ENCODE measurements at regions not wholly inside any gene's neighbourhood (a gene's known extent, or its start where the extent isn't known, plus 50 kb on each side); places are given as distances from the start of the nearest gene placed in this dataset.
"Not testable (repeated sequence)": the region's sequence is repeated elsewhere in the genome, so short reads cannot be mapped to it uniquely, and the experiment has no call there.

GRCh38 chr7:7017707-7018280, 164.6 kb upstream of the C1GALT1 start:
- Histone ChIP-seq H3K27ac (no peak overlapping the region), H3K9me3 (replicated peaks) (no peaks in the 10 kb centered on the region), H3K36me3 (no peaks in the 10 kb centered on the region), H3K4me1 (replicated peaks) (no peaks in the 10 kb centered on the region), H3K4me3 (no peak overlapping the region), H3K27me3 (replicated peaks) (no peaks in the 10 kb centered on the region)
- DNase-seq (ENCODE audit: low read depth in 1 of 2, low spot score in 2 of 2), result no peak

DNA sequence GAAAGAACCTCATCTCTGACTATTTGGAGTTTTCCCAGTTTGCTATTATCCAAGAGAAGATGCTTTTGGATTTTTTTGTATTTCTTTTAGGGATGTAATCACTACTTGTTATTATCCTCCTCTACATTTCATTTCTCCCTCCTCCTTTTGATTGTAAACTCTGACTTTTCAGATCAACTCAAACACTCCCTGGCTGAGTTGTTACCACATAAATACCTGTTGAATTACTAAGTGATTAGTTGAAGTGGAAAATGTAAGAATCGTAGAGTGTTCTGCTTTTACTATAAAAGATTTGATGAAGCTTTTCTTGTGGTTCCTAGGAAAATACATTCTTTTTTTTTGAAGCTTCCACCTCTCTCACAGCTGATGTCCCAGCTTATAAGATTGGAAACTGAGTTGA, 164.1 kb upstream of the C1GALT1 start:
- no peak for DNase-seq (ENCODE audit: low read depth in 1 of 2, low spot score in 2 of 2)
- Histone ChIP-seq H3K4me3 (no peak overlapping the region), H3K36me3 (no peaks in the 10 kb centered on the region), H3K27me3 (replicated peaks) (no peaks in the 10 kb centered on the region), H3K9me3 (replicated peaks) (no peaks in the 10 kb centered on the region), H3K4me1 (replicated peaks) (no peaks in the 10 kb centered on the region), H3K27ac (no peak overlapping the region)

DNA sequence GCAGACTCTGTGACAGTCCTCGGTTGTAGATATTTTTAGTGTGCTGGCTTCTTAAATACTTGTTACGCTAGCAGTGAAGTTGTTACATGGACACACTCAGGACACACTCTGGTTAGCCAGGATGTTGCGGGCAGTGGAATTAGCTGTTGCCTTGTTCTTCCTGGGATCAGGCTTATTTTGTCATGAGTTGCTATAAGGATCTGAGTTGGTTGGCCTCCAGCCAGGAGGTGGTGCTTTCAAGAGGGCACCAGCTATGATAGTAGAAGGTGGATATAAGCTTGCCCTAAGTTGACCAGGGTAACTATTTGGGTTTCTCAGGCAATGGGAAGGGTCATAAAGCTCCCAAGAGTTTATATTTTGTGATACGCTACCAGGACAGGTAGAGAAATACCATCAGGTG, 150.1 kb upstream of the C1GALT1 start:
- Histone ChIP-seq H3K27ac (no peak overlapping the region), H3K36me3 (no peaks in the 10 kb centered on the region), H3K27me3 (replicated peaks) (0 out of 2 replicates have a peak, but pooled peaks cover 3% of the 10 kb centered on the region), H3K4me3 (no peak overlapping the region), H3K4me1 (replicated peaks) (no peaks in the 10 kb centered on the region), H3K9me3 (replicated peaks) (no peaks in the 10 kb centered on the region)
- no peak for DNase-seq (ENCODE audit: low read depth in 1 of 2, low spot score in 2 of 2)

DNA sequence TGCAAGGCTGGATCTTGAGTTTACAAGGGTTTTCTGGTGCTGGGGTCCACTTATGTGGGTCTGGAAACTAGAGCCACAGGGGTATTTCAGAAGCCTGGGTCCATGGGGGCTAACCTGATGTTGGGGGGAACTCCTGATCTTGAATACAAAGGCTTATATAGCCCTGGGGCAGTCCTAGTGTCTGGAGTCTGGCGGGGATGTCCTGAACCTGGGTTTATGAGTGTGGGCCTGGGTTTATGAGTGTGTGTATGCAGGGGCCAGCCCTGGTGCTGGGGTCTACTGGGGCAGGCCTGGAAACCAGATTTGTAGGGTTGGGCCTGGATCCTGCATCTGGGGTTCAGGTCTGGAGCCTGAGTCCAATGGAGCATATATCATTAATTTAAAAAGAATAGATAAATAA, 146.5 kb upstream of the C1GALT1 start:
- Histone ChIP-seq H3K27me3 (replicated peaks) (0 out of 2 replicates have a peak, but pooled peaks cover 6% of the 10 kb centered on the region), H3K4me1 (replicated peaks) (no peaks in the 10 kb centered on the region), H3K9me3 (replicated peaks) (no peaks in the 10 kb centered on the region), H3K36me3 (no peaks in the 10 kb centered on the region), H3K4me3 (no peak overlapping the region), H3K27ac (no peak overlapping the region)
- no peak for DNase-seq (ENCODE audit: low read depth in 1 of 2, low spot score in 2 of 2)

DNA sequence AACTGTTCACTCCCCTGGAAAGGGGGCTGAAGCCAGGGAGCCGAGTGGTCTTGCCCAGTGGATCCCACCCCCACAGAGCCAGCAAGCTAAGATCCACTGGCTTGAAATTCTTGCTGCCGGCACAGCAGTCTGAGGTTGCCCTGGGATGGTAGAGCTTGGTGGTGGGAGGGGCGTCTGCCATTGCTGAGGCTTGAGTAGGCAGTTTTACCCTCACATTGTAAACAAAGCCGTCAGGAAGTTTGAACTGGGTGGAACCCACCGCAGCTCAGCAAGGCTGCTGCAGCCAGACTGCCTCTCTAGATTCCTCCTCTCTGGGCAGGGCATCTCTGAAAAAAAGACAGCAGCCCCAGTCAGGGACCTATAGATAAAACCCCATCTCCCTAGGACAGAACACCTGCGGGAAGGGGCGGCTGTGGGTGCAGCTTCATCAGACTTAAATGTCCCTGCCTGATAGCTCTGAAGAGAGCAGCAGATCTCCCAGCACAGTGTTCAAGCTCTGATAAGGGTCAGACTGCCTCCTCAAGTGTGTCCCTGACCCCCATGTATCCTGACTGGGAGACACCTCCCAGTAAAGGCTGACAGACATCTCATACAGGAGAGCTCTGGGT, 140.0 kb upstream of the C1GALT1 start:
- not testable (repeated sequence) for H3K27me3 ChIP-seq (replicated peaks); H3K4me1 ChIP-seq (replicated peaks); H3K4me3 ChIP-seq; H3K36me3 ChIP-seq; H3K27ac ChIP-seq; DNase-seq (ENCODE audit: low read depth in 1 of 2, low spot score in 2 of 2); H3K9me3 ChIP-seq (replicated peaks)

GRCh38 chr7:7044806-7045205, 137.5 kb upstream of the C1GALT1 start:
- no peak for DNase-seq (ENCODE audit: low read depth in 1 of 2, low spot score in 2 of 2)
- Histone ChIP-seq H3K4me1 (replicated peaks) (no peaks in the 10 kb centered on the region), H3K27me3 (replicated peaks) (no peaks in the 10 kb centered on the region), H3K36me3 (no peaks in the 10 kb centered on the region), H3K27ac (no peak overlapping the region), H3K9me3 (replicated peaks) (no peaks in the 10 kb centered on the region), H3K4me3 (no peak overlapping the region)

DNA sequence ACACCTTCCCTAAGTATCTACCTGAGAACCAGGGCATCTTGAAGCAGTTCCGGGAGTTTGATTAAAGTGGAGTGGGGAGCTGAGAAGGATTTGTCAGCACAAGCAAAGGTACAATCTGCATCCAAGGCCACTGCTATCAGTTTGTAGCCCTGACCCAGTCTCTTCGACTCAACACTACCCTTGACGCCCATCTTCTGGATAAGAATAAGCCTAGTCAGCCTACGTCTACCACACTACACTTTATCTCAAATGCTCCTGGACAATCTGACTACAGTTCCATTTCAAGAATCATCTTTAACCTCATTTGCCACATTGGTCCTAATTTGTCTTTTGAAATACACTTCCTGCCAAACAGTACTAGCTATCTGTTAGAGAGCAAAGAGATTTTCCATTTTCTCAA, 134.1 kb upstream of the C1GALT1 start:
- H3K4me1 ChIP-seq (replicated peaks), result no peaks in the 10 kb centered on the region
- DNase-seq (ENCODE audit: low read depth in 1 of 2, low spot score in 2 of 2), result no peak
- H3K27ac ChIP-seq, result no peak overlapping the region
- no peak overlapping the region for H3K4me3 ChIP-seq
- H3K9me3 ChIP-seq (replicated peaks), result no peaks in the 10 kb centered on the region
- no peaks in the 10 kb centered on the region for H3K27me3 ChIP-seq (replicated peaks)
- no peaks in the 10 kb centered on the region for H3K36me3 ChIP-seq

DNA sequence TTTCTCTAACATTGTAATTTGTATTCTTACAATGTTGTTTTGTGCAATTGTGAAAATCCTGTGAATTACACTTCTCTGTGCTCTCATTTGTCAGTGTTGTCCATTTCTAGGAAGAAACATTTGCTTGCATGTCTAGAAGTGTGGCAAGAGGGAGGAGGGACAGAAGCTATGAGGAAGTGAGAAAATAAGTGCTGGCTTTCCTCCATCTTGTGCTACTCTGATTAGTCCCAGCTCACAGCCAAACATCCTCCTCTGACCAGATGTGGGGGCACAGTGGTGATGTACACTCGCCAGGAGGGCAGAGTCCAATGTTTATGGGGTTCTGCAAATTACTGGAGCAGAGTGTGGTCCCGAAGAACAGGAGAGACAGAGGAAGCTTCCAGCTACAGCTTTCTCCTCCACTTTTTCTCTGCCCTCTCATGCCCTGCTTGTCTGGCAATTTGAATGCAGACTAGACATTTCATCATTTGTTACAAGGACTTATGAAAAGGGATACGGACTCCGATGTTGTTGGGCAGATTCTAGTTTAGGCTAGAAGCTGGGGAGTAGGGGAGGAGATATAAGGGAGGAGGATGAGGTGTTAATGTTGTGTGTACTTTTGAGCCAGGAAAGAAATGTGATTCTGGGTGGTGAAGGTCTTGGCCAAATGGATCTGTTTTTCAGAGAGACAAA, 131.0 kb upstream of the C1GALT1 start:
- Histone ChIP-seq H3K27me3 (replicated peaks) (no peaks in the 10 kb centered on the region), H3K9me3 (replicated peaks) (no peaks in the 10 kb centered on the region), H3K27ac (no peak overlapping the region), H3K36me3 (no peaks in the 10 kb centered on the region), H3K4me1 (replicated peaks) (no peaks in the 10 kb centered on the region), H3K4me3 (no peak overlapping the region)
- DNase-seq (ENCODE audit: low read depth in 1 of 2, low spot score in 2 of 2), result no peak

DNA sequence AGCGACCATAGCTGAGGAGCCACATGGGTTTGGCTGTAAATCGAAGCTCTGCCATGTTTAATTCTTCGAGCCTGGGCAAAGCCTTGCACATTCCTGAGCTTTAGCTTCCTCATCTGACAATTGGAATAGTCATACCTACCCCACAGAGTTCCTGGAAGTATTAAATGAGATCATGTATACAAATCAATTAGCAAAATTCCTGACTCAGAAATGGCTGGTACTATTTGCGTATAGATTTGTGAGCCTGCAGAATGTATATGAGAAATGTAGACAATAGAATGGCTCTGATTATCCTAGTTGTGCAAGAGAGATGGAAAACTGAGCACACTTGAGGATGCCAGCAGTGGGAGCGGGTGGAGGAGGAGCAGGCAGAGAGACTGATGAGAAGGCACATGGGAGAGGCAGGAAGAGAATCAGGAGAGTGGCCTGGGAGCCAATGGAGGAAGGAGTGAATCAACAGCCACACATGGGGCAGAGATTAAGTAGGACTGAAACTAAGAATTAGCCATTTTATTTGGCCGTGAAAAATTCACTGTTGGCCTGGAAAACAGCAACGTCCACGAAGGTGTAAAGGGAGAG, 128.0 kb upstream of the C1GALT1 start:
- no peaks in the 10 kb centered on the region for H3K4me1 ChIP-seq (replicated peaks)
- no peaks in the 10 kb centered on the region for H3K36me3 ChIP-seq
- no peak overlapping the region for H3K27ac ChIP-seq
- H3K9me3 ChIP-seq (replicated peaks), result no peaks in the 10 kb centered on the region
- H3K4me3 ChIP-seq, result no peak overlapping the region
- DNase-seq (ENCODE audit: low read depth in 1 of 2, low spot score in 2 of 2), result no peak
- no peaks in the 10 kb centered on the region for H3K27me3 ChIP-seq (replicated peaks)

DNA sequence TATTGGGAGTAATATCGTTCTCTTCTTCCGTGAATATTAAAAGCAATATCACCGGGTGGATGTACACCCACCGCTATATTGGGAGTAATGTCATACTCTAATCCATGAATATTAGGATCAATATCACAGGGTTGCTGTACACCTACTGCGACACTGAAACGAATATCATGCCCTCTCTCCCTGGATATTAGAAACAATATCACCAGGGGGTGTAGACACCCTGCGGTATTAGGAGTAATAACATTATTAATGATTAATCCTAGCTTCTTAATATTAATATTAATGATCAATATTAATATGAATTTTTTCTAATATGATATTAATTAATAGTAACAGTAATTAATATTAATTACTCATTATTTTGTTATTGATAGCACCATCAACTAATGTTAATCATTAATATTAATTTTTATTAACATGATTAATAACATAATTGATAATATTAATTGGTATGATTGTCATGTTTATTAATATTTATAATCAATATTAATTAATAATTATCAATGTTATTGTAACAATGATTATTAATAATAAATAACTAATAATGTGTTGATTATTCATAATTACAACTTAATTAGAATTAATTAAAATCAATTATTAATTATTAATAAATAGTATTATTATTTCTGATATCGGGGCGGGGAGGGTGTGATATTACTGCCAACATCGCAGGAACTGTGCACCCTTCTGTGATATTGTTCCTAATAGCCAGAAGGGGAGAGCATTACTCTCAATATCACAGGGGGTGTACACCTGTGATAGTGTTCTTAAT, 121.3 kb upstream of the C1GALT1 start:
- no peaks in the 10 kb centered on the region for H3K27me3 ChIP-seq (replicated peaks)
- no peak overlapping the region for H3K27ac ChIP-seq
- no peaks in the 10 kb centered on the region for H3K36me3 ChIP-seq
- no peak for DNase-seq (ENCODE audit: low read depth in 1 of 2, low spot score in 2 of 2)
- no peaks in the 10 kb centered on the region for H3K4me1 ChIP-seq (replicated peaks)
- H3K9me3 ChIP-seq (replicated peaks), result no peaks in the 10 kb centered on the region
- no peak overlapping the region for H3K4me3 ChIP-seq

- Histone ChIP-seq H3K4me1 (replicated peaks) (no peaks in the 10 kb centered on the region), H3K4me3 (no peak overlapping the region)
- no peak for DNase-seq (ENCODE audit: low read depth in 1 of 2, low spot score in 2 of 2)
Observed at GRCh38 chr7:7077945-7078344, 104.4 kb upstream of the C1GALT1 start.

GRCh38 chr7:7080802-7081201, 101.5 kb upstream of the C1GALT1 start:
- no peak overlapping the region for H3K4me3 ChIP-seq
- no peak for DNase-seq (ENCODE audit: low read depth in 1 of 2, low spot score in 2 of 2)
- no peaks in the 10 kb centered on the region for H3K9me3 ChIP-seq (replicated peaks)
- no peaks in the 10 kb centered on the region for H3K27me3 ChIP-seq (replicated peaks)
- H3K4me1 ChIP-seq (replicated peaks), result no peaks in the 10 kb centered on the region
- no peak overlapping the region for H3K27ac ChIP-seq
- H3K36me3 ChIP-seq, result no peaks in the 10 kb centered on the region

More at GRCh38 chr7:7077945-7078344, 104.4 kb upstream of the C1GALT1 start:
- no peaks in the 10 kb centered on the region for H3K27me3 ChIP-seq (replicated peaks)
- no peaks in the 10 kb centered on the region for H3K9me3 ChIP-seq (replicated peaks)
- H3K36me3 ChIP-seq, result no peaks in the 10 kb centered on the region
- no peak overlapping the region for H3K27ac ChIP-seq

- H3K27me3 ChIP-seq (replicated peaks), result no peaks in the 10 kb centered on the region
- H3K9me3 ChIP-seq (replicated peaks), result no peaks in the 10 kb centered on the region
- H3K27ac ChIP-seq, result no peak overlapping the region
- no peaks in the 10 kb centered on the region for H3K36me3 ChIP-seq
- no peaks in the 10 kb centered on the region for H3K4me1 ChIP-seq (replicated peaks)
- no peak overlapping the region for H3K4me3 ChIP-seq
- no peak for DNase-seq (ENCODE audit: low read depth in 1 of 2, low spot score in 2 of 2)
Observed at GRCh38 chr7:7090460-7090859, 91.9 kb upstream of the C1GALT1 start.

Measured in SJSA1 (cell line).